Hepatocyte (in vitro differentiated cells): ENCODE measurements at regions not wholly inside any gene's neighbourhood (a gene's known extent, or its start where the extent isn't known, plus 50 kb on each side); places are given as distances from the start of the nearest gene placed in this dataset.
"Not testable (repeated sequence)": the region's sequence is repeated elsewhere in the genome, so short reads cannot be mapped to it uniquely, and the experiment has no call there.

Experiments used
- DNase-seq: peaks from one replicate; pipeline ENCODE4 v3.0.0-alpha.2; 2016; ENCODE audit warnings: low spot score
- H2AFZ ChIP-seq: fragments of 200-600 bp; sonication (generic); 2 replicates; pipeline ENCODE4 v1.6.0; 2016; ENCODE audit warnings: antibody characterized with exemption, mild to moderate bottlenecking
- H3K27ac ChIP-seq: fragments of 200-600 bp; sonication (generic); 2 replicates; pipeline ENCODE4 v1.5.1; 2016; ENCODE audit warnings: mild to moderate bottlenecking
- H3K27me3 ChIP-seq: fragments of 200-600 bp; sonication (generic); 2 replicates; pipeline ENCODE4 v1.6.1; 2016
- H3K36me3 ChIP-seq: fragments of 200-600 bp; sonication (generic); replicated peaks from 2 replicates; pipeline ENCODE4 v1.5.1; 2016; ENCODE audit warnings: low read depth; ENCODE audit not compliant: insufficient read depth
- H3K4me1 ChIP-seq: fragments of 200-600 bp; sonication (generic); 2 replicates; pipeline ENCODE4 v1.5.1; 2016; ENCODE audit warnings: mild to moderate bottlenecking, moderate library complexity; ENCODE audit not compliant: insufficient read depth
- H3K4me2 ChIP-seq: fragments of 200-600 bp; sonication (generic); 2 replicates; pipeline ENCODE4 v1.6.0; 2016
- H3K4me3 ChIP-seq: fragments of 200-600 bp; sonication (generic); 2 replicates; pipeline ENCODE4 v1.5.1; 2016; ENCODE audit warnings: mild to moderate bottlenecking
- H3K79me2 ChIP-seq: fragments of 200-600 bp; sonication (generic); 2 replicates; pipeline ENCODE4 v1.6.0; 2017; ENCODE audit warnings: mild to moderate bottlenecking
- H3K9me2 ChIP-seq: fragments of 200-600 bp; sonication (generic); replicated peaks from 2 replicates; pipeline ENCODE4 v1.6.0; 2017; ENCODE audit warnings: mild to moderate bottlenecking; ENCODE audit not compliant: insufficient read depth
- H3K9me3 ChIP-seq: fragments of 200-600 bp; sonication (generic); 2 replicates; pipeline ENCODE4 v1.5.1; 2016; ENCODE audit warnings: low read depth, mild to moderate bottlenecking
- H4K20me1 ChIP-seq: fragments of 200-600 bp; sonication (generic); 2 replicates; pipeline ENCODE4 v1.6.0; 2016; ENCODE audit warnings: mild to moderate bottlenecking; ENCODE audit not compliant: insufficient read depth, poor library complexity, severe bottlenecking
- CTCF ChIP-seq: fragments of 200-600 bp; sonication (generic); IDR thresholded peaks from 2 replicates; pipeline ENCODE4 v1.5.1; 2016; ENCODE audit warnings: antibody characterized with exemption, mild to moderate bottlenecking; ENCODE audit not compliant: poor library complexity
- EZH2 ChIP-seq: fragments of 200-600 bp; sonication (generic); IDR thresholded peaks from 2 replicates; pipeline ENCODE4 v1.6.1; 2016; ENCODE audit warnings: antibody characterized with exemption, mild to moderate bottlenecking, borderline replicate concordance
- EZH2phosphoT487 ChIP-seq: fragments of 200-600 bp; sonication (generic); IDR thresholded peaks from one replicate; pipeline ENCODE4 v1.6.1; 2018; ENCODE audit warnings: antibody characterized with exemption, mild to moderate bottlenecking, low read depth, moderate library complexity; ENCODE audit not compliant: unreplicated experiment, severe bottlenecking
- WGBS: methylation state at CpG from one replicate; pipeline ENCODE4 v1.1.6; 2016; ENCODE audit warnings: low lambda C conversion rate; ENCODE audit errors: missing lambda C conversion rate; 5-methylcytosine and 5-hydroxymethylcytosine counted together

- H4K20me1 ChIP-seq, result no peaks in the 10 kb centered on the region
- H3K4me3 ChIP-seq, result no peak overlapping the region
- H3K79me2 ChIP-seq, result no peaks in the 10 kb centered on the region
- H3K36me3 ChIP-seq, result no peaks in the 10 kb centered on the region
- no peaks in the 10 kb centered on the region for H3K9me3 ChIP-seq
- no peaks in the 10 kb centered on the region for H3K9me2 ChIP-seq
- peaks cover 4% of the 10 kb centered on the region for H3K27me3 ChIP-seq
- H3K4me1 ChIP-seq, result no peaks in the 10 kb centered on the region
- no peak overlapping the region for H3K27ac ChIP-seq
- H3K4me2 ChIP-seq, result no peak overlapping the region
- WGBS, result 84% methylated on average over 2 of the region's 2 CpGs
- H2AFZ ChIP-seq, result no peak overlapping the region
- DNase-seq, result no peak
- no peak for TF ChIP-seq EZH2
- no peak for TF ChIP-seq CTCF
Measured at GRCh38 chr1:29389533-29390041, 153.3 kb downstream of the PTPRU start.

DNA sequence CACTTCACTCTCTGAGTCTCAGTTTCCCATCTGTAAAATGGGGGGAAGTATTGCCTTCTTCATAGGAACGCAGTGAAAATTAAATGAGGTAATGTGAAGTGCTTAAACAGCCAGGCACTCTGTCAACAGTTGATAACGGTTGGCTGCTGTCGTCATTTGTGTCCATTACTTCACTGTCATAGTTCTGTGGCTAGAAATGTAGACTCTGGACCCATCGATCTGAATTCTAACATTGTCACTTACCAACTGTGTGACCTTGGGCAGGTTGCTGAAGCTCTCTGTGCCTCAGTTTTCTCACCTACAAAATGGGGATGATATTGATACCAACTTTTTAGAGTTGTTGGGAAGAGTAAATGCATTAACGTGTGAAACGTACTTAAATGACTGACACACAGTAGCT, 152.6 kb downstream of the PTPRU start:
- Histone ChIP-seq H3K9me2 (no peaks in the 10 kb centered on the region), H3K27ac (no peak overlapping the region), H3K36me3 (no peaks in the 10 kb centered on the region), H3K79me2 (no peaks in the 10 kb centered on the region), H2AFZ (no peak overlapping the region), H3K4me2 (no peak overlapping the region), H4K20me1 (no peaks in the 10 kb centered on the region), H3K9me3 (no peaks in the 10 kb centered on the region), H3K4me3 (no peak overlapping the region), H3K4me1 (no peaks in the 10 kb centered on the region), H3K27me3 (peaks cover 4% of the 10 kb centered on the region)
- TF ChIP-seq EZH2, result no peak
- TF ChIP-seq EZH2phosphoT487, result no peak
- no peak for TF ChIP-seq CTCF
- no peak for DNase-seq
- 91% methylated on average over 6 of the region's 6 CpGs for WGBS

GRCh38 chr1:29388170-29388569, 151.8 kb downstream of the PTPRU start:
- Histone ChIP-seq H3K9me2 (no peaks in the 10 kb centered on the region), H3K4me1 (no peaks in the 10 kb centered on the region), H3K36me3 (no peaks in the 10 kb centered on the region), H3K9me3 (no peaks in the 10 kb centered on the region), H3K4me2 (no peak overlapping the region), H3K4me3 (no peak overlapping the region), H2AFZ (no peak overlapping the region), H3K27ac (no peak overlapping the region), H3K27me3 (peaks cover 4% of the 10 kb centered on the region), H3K79me2 (no peaks in the 10 kb centered on the region), H4K20me1 (no peaks in the 10 kb centered on the region)
- WGBS, result 93% methylated on average over 2 of the region's 2 CpGs
- TF ChIP-seq EZH2phosphoT487, result no peak
- TF ChIP-seq EZH2, result no peak
- TF ChIP-seq CTCF, result no peak
- DNase-seq, result no peak

- H3K4me1 ChIP-seq, result no peaks in the 10 kb centered on the region
- no peak for DNase-seq
- no peaks in the 10 kb centered on the region for H3K9me3 ChIP-seq
- 81% methylated on average over 3 of the region's 3 CpGs for WGBS
- peaks cover 8% of the 10 kb centered on the region for H3K27me3 ChIP-seq
- TF ChIP-seq CTCF (no peak), EZH2 (no peak)
- H3K4me3 ChIP-seq, result no peak overlapping the region
- no peaks in the 10 kb centered on the region for H3K9me2 ChIP-seq
- H3K36me3 ChIP-seq, result no peaks in the 10 kb centered on the region
- no peak overlapping the region for H3K27ac ChIP-seq
- no peak overlapping the region for H3K4me2 ChIP-seq
- H3K79me2 ChIP-seq, result no peaks in the 10 kb centered on the region
- no peak overlapping the region for H2AFZ ChIP-seq
- no peaks in the 10 kb centered on the region for H4K20me1 ChIP-seq
Measured at GRCh38 chr1:29387210-29387609, 150.9 kb downstream of the PTPRU start.

GRCh38 chr1:29386453-29386852, 150.1 kb downstream of the PTPRU start:
- H3K36me3 ChIP-seq, H3K4me3 ChIP-seq, DNase-seq, H3K27me3 ChIP-seq, H2AFZ ChIP-seq, H3K4me1 ChIP-seq, H3K79me2 ChIP-seq, H3K9me3 ChIP-seq, H3K27ac ChIP-seq, H3K4me2 ChIP-seq, H3K9me2 ChIP-seq, H4K20me1 ChIP-seq: not testable (repeated sequence)
- 83% methylated on average over 1 of the region's 1 CpG for WGBS
